H1 (cell line): ENCODE measurements at regions not wholly inside any gene's neighbourhood (a gene's known extent, or its start where the extent isn't known, plus 50 kb on each side); places are given as distances from the start of the nearest gene placed in this dataset.
"Not testable (repeated sequence)": the region's sequence is repeated elsewhere in the genome, so short reads cannot be mapped to it uniquely, and the experiment has no call there.

Experiments used
- CTCF ChIA-PET: fragments of 300-600 bp; sonication (Branson Sonifier 250); formaldehyde crosslinking; loops from one replicate; lab custom pipeline; 2021; ENCODE audit not compliant: partially characterized antibody; lab: Charles Lee
- POLR2A ChIA-PET: fragments of 300-600 bp; sonication (Branson Sonifier 250); formaldehyde crosslinking; loops from one replicate; lab custom pipeline; 2021; ENCODE audit warnings: inconsistent platforms; ENCODE audit not compliant: partially characterized antibody; lab: Charles Lee
- DNase-seq, 2 experiments: peaks; one replicate each; pipeline versions ENCODE4 v3.0.0 to v3.0.0-alpha.2; 2010 to 2022; ENCODE audit warnings: low spot score in 2 of 2, low read depth in 1 of 2, mixed read lengths in 1 of 2
- FAIRE-seq: peaks from 2 replicates; lab custom pipeline; 2011; peaks lifted over from hg19 to GRCh38; lab: Jason Lieb, UNC
- H2AFZ ChIP-seq: 2 replicates; pipeline ENCODE4 v1.8.1; 2012; ENCODE audit warnings: low read length, inconsistent platforms
- H2AK5ac ChIP-seq: 2 replicates; pipeline ENCODE4 v1.6.1; 2013; ENCODE audit warnings: low read depth, low read length
- H2BK120ac ChIP-seq: replicated peaks from 2 replicates; pipeline ENCODE3; 2013; ENCODE audit warnings: low read depth, low read length, inconsistent platforms
- H2BK12ac ChIP-seq: 2 replicates; pipeline ENCODE4 v1.6.1; 2013; ENCODE audit warnings: low read depth, low read length
- H2BK15ac ChIP-seq: 2 replicates; pipeline ENCODE4 v1.6.1; 2013; ENCODE audit warnings: low read length
- H2BK20ac ChIP-seq: 2 replicates; pipeline ENCODE4 v1.6.1; 2013; ENCODE audit warnings: low read length
- H2BK5ac ChIP-seq: 2 replicates; pipeline ENCODE4 v1.6.1; 2013; ENCODE audit warnings: low read depth, low read length
- H3K14ac ChIP-seq: 2 replicates; pipeline ENCODE4 v1.6.1; 2013; ENCODE audit warnings: inconsistent platforms; ENCODE audit not compliant: insufficient read length
- H3K18ac ChIP-seq: 2 replicates; pipeline ENCODE4 v1.6.1; 2013; ENCODE audit warnings: low read length; ENCODE audit errors: extremely low read depth
- H3K23ac ChIP-seq: 2 replicates; pipeline ENCODE4 v1.6.1; 2013; ENCODE audit warnings: inconsistent platforms; ENCODE audit not compliant: insufficient read length
- H3K23me2 ChIP-seq: 2 replicates; pipeline ENCODE4 v1.6.1; 2013; ENCODE audit warnings: low read depth, low read length
- H3K27ac ChIP-seq: 2 replicates; pipeline ENCODE4 v1.6.1; 2011; ENCODE audit warnings: low read depth, low read length, inconsistent platforms
- H3K27me3 ChIP-seq, 4 experiments: replicated peaks in 1 of 4; 1 replicate in 1 of 4; 2 replicates in 3 of 4; pipeline versions ENCODE4 v1.6.1 to v1.8.1; 2011 to 2013; ENCODE audit warnings: low read length in 3 of 4, mild to moderate bottlenecking in 3 of 4, inconsistent platforms in 2 of 4, mixed read lengths in 2 of 4, moderate library complexity in 1 of 4; ENCODE audit not compliant: control insufficient read depth in 3 of 4, insufficient read depth in 3 of 4; ENCODE audit errors: extremely low read depth in 1 of 4
- H3K36me3 ChIP-seq, 4 experiments: 2 replicates each; pipeline versions ENCODE4 v1.6.1 to v1.8.1; 2011 to 2013; ENCODE audit warnings: mild to moderate bottlenecking in 4 of 4, low read length in 3 of 4, moderate library complexity in 2 of 4, control low read depth in 1 of 4, inconsistent platforms in 1 of 4; ENCODE audit not compliant: insufficient read depth in 4 of 4, control insufficient read depth in 2 of 4
- H3K4ac ChIP-seq: replicated peaks from 2 replicates; pipeline ENCODE3; 2013; ENCODE audit warnings: low read length, low read depth, mixed read lengths, inconsistent platforms; ENCODE audit not compliant: insufficient read length
- H3K4me1 ChIP-seq, 4 experiments: replicated peaks in 1 of 4; 1 replicate in 1 of 4; 2 replicates in 3 of 4; pipeline versions ENCODE4 v1.6.1 to v1.8.1; 2011 to 2013; ENCODE audit warnings: low read length in 3 of 4, inconsistent platforms in 2 of 4, mixed read lengths in 1 of 4; ENCODE audit not compliant: insufficient read depth in 4 of 4, control insufficient read depth in 3 of 4
- H3K4me2 ChIP-seq, 2 experiments: 2 replicates each; pipeline versions ENCODE4 v1.6.1 to v1.8.1; 2011 to 2013; ENCODE audit warnings: low read depth in 2 of 2, low read length in 2 of 2, control low read depth in 1 of 2, inconsistent platforms in 1 of 2, mild to moderate bottlenecking in 1 of 2; ENCODE audit not compliant: insufficient read depth in 1 of 2
- H3K4me3 ChIP-seq, 4 experiments: fragments of 200-600, 300-600 bp in 1 of 4; sonication (generic), shearing (Covaris generic), sonication (Bioruptor Twin) in 1 of 4; 2 replicates each; pipeline versions ENCODE4 v1.5.1 to v1.8.1; 2011 to 2016; ENCODE audit warnings: low read length in 4 of 4, low read depth in 3 of 4, control low read depth in 2 of 4, inconsistent platforms in 2 of 4, mild to moderate bottlenecking in 2 of 4, mixed read lengths in 1 of 4, moderate library complexity in 1 of 4; ENCODE audit not compliant: insufficient read depth in 2 of 4; ENCODE audit errors: extremely low read depth in 1 of 4
- H3K56ac ChIP-seq: replicated peaks from 2 replicates; pipeline ENCODE3; 2013; ENCODE audit warnings: low read depth, mild to moderate bottlenecking, mixed read lengths, low read length, inconsistent platforms; ENCODE audit not compliant: insufficient read length
- H3K79me1 ChIP-seq: 2 replicates; pipeline ENCODE4 v1.6.1; 2013; ENCODE audit warnings: low read depth, low read length, control low read depth
- H3K79me2 ChIP-seq, 2 experiments: 2 replicates each; pipeline versions ENCODE4 v1.6.1 to v1.8.1; 2012 to 2013; ENCODE audit warnings: low read length in 2 of 2, mild to moderate bottlenecking in 2 of 2, inconsistent platforms in 1 of 2; ENCODE audit not compliant: insufficient read depth in 2 of 2, control insufficient read depth in 1 of 2
- H3K9ac ChIP-seq, 4 experiments: replicated peaks in 1 of 4; 1 replicate in 1 of 4; 2 replicates in 3 of 4; pipeline versions ENCODE4 v1.6.1 to v1.8.1; 2011 to 2013; ENCODE audit warnings: low read depth in 3 of 4, low read length in 3 of 4, control low read depth in 2 of 4, mild to moderate bottlenecking in 2 of 4, moderate library complexity in 2 of 4, inconsistent platforms in 1 of 4; ENCODE audit errors: extremely low read depth in 1 of 4
- H3K9me3 ChIP-seq, 2 experiments: 2 replicates each; pipeline versions ENCODE4 v1.6.1 to v1.8.1; 2012 to 2013; ENCODE audit warnings: mild to moderate bottlenecking in 2 of 2, moderate library complexity in 2 of 2, control low read depth in 1 of 2, inconsistent platforms in 1 of 2, low read depth in 1 of 2, low read length in 1 of 2, mixed read lengths in 1 of 2; ENCODE audit not compliant: insufficient read depth in 2 of 2
- H4K20me1 ChIP-seq, 2 experiments: replicated peaks in 1 of 2; 2 replicates each; pipeline versions ENCODE3 to v1.8.1; 2011 to 2013; ENCODE audit warnings: inconsistent platforms in 2 of 2, low read length in 2 of 2, mild to moderate bottlenecking in 1 of 2; ENCODE audit not compliant: insufficient read depth in 2 of 2, control insufficient read depth in 1 of 2
- H4K5ac ChIP-seq: 2 replicates; pipeline ENCODE4 v1.6.1; 2013; ENCODE audit warnings: low read length, low read depth, mixed read lengths, inconsistent platforms; ENCODE audit not compliant: insufficient read length
- H4K8ac ChIP-seq: 2 replicates; pipeline ENCODE4 v1.8.0; 2013; ENCODE audit warnings: mild to moderate bottlenecking, moderate library complexity, low read length, inconsistent platforms; ENCODE audit not compliant: insufficient read depth; ENCODE audit errors: extremely low read depth
- H4K91ac ChIP-seq: replicated peaks from 2 replicates; pipeline ENCODE3; 2013; ENCODE audit warnings: low read length, mixed read lengths, inconsistent platforms; ENCODE audit not compliant: insufficient read length
- WGBS, 2 experiments: shearing (Covaris generic) in 1 of 2; methylation state at CpG; one replicate each; pipeline versions ENCODE4 v1.1.6 to v1.1.7; 2013 to 2015; ENCODE audit warnings: low lambda C conversion rate in 2 of 2, mixed read lengths in 2 of 2, inconsistent platforms in 1 of 2, low coverage in 1 of 2, missing lambda C conversion rate in 1 of 2; ENCODE audit not compliant: insufficient replicate concordance in 2 of 2, insufficient coverage in 1 of 2, insufficient read length in 1 of 2; ENCODE audit errors: extremely low coverage in 1 of 2, missing lambda C conversion rate in 1 of 2; 5-methylcytosine and 5-hydroxymethylcytosine counted together

DNA sequence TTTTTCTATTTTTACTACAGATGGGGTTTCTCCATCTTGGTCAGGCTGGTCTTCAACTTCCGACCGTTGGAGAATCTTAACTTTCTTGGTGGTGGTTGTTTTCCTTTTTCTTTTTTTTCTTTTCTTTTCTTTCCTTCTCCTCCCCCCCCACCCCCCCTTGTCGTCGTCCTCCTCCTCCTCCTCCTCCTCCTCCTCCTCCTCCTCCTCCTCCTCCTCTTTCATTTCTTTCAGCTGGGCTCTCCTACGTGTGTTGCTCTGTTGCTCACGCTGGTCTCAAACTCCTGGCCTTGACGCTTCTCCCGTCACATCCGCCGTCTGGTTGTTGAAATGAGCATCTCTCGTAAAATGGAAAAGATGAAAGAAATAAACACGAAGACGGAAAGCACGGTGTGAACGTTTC is 2115.1 kb upstream of the TPTE start:
- H3K9me3 ChIP-seq, H2BK15ac ChIP-seq, H4K91ac ChIP-seq, POLR2A ChIA-PET, H4K20me1 ChIP-seq, FAIRE-seq, H3K4me3 ChIP-seq, H2BK5ac ChIP-seq, H3K36me3 ChIP-seq, H3K79me2 ChIP-seq, H3K14ac ChIP-seq, CTCF ChIA-PET, H4K8ac ChIP-seq, H3K27ac ChIP-seq, H2AFZ ChIP-seq, H3K23me2 ChIP-seq, H3K79me1 ChIP-seq, H3K23ac ChIP-seq, H2BK20ac ChIP-seq, H3K4me1 ChIP-seq, H3K27me3 ChIP-seq, DNase-seq, H2BK120ac ChIP-seq, H2AK5ac ChIP-seq, H3K56ac ChIP-seq, H3K18ac ChIP-seq, H3K4ac ChIP-seq, H3K4me2 ChIP-seq, H3K9ac ChIP-seq, H4K5ac ChIP-seq, H2BK12ac ChIP-seq: not testable (repeated sequence)
- no CpG with 5 or more reads among the region's 15 CpGs for WGBS, 2 experiments

DNA sequence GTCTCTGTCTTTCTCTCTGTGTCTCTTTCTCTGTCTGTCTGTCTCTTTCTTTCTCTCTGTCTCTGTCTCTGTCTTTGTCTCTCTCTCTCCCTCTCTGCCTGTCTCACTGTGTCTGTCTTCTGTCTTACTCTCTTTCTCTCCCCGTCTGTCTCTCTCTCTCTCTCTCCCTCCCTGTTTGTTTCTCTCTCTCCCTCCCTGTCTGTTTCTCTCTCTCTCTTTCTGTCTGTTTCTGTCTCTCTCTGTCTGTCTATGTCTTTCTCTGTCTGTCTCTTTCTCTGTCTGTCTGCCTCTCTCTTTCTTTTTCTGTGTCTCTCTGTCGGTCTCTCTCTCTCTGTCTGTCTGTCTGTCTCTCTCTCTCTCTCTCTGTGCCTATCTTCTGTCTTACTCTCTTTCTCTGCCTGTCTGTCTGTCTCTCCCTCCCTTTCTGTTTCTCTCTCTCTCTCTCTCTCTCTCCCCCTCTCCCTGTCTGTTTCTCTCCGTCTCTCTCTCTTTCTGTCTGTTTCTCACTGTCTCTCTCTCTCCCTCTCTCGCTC is 2110.2 kb upstream of the TPTE start:
- FAIRE-seq, H4K91ac ChIP-seq, CTCF ChIA-PET, H3K23ac ChIP-seq, H2BK120ac ChIP-seq, H3K4me3 ChIP-seq, H3K9me3 ChIP-seq, H2BK5ac ChIP-seq, H2BK12ac ChIP-seq, H3K56ac ChIP-seq, H3K27me3 ChIP-seq, H3K18ac ChIP-seq, H3K4ac ChIP-seq, H2AFZ ChIP-seq, H3K27ac ChIP-seq, H3K14ac ChIP-seq, H3K36me3 ChIP-seq, H3K79me2 ChIP-seq, H4K8ac ChIP-seq, H2AK5ac ChIP-seq, POLR2A ChIA-PET, H2BK15ac ChIP-seq, H3K4me1 ChIP-seq, H3K4me2 ChIP-seq, H3K9ac ChIP-seq, H4K5ac ChIP-seq, DNase-seq, H3K23me2 ChIP-seq, H4K20me1 ChIP-seq, H3K79me1 ChIP-seq, H2BK20ac ChIP-seq: not testable (repeated sequence)
- WGBS, 2 experiments = 90% methylated on average over 1 of the region's 4 CpGs; no CpG with 5 or more reads in 1 of the 2 experiments
